Fibroblast of skin of abdomen (primary cell): ENCODE measurements at regions not wholly inside any gene's neighbourhood (a gene's known extent, or its start where the extent isn't known, plus 50 kb on each side); places are given as distances from the start of the nearest gene placed in this dataset.
"Not testable (repeated sequence)": the region's sequence is repeated elsewhere in the genome, so short reads cannot be mapped to it uniquely, and the experiment has no call there.

ENCODE experiments used
- DNase-seq: peaks from one replicate; pipeline ENCODE4 v3.0.0-alpha.2; 2013

DNA sequence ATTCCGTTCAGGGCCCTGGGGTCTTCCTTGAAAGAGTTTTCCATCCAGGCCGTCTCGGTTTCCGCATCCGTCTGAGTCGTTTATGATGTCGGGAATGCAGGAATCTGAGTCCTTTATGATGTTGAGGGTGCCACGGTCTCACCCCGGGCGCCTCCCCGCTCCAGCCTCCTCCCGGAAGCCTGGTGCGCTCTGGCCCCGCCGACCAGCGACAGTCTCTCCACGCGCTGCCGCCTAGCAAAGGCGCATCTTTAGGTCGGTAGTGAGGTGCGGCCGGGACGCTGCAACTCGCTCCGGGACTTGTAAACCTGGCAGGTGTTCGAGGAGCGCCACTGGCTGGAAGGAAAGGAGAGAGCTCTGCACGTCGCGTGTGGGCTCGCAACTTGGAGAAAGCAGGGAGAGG, 132.6 kb downstream of the FAM72C start:
- not testable (repeated sequence) for DNase-seq

- not testable (repeated sequence) for DNase-seq
Observed at GRCh38 chr1:143838598-143838929, 133.2 kb downstream of the FAM72C start.

- DNase-seq = not testable (repeated sequence)
Observed at GRCh38 chr1:143837924-143838597, 133.7 kb downstream of the FAM72C start.

DNA sequence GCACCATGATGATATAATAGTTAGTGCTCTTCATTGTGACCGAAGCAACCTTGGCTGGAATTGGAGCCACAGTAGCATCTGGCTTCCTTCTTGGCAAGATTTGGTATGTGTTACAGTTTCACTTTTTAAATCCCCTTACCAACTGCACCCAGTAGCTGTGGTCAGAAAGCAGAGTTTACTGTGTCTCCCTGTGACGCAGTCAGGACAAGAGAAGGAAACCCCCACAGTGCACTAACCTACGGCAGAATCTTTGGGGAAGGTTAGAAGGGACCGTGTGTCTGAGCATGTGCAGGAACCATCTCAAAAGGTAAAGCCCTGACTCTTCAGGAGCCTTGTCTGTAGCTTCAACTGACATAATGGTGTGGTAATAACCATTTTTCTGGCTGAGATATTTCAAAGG, 138.4 kb downstream of the FAM72C start:
- DNase-seq = not testable (repeated sequence)

GRCh38 chr1:143832379-143832716, 139.4 kb downstream of the FAM72C start:
- DNase-seq = not testable (repeated sequence)

GRCh38 chr1:143831479-143832378, 140.1 kb downstream of the FAM72C start:
- not testable (repeated sequence) for DNase-seq

DNA sequence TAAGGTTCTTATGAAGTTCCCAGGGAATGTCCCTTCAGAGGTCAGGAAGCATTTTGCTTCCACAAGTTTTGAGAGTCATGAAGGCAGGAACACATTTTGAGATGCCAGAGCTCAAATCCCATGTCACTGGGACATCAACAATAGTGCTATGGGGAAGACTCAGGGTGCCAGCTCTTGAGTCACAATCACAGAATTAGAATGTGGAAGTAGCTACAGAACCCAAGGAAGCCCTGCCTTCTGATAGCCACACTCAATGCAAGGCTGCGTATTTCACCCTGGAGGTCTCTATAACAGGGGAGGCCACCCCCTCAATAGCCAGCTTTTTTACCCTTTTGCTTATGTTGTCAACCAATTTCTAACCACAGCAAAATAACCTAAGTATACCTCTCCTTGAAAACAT, 145.6 kb downstream of the FAM72C start:
- DNase-seq = not testable (repeated sequence)

- DNase-seq = not testable (repeated sequence)
Observed at GRCh38 chr1:143824266-143824665, 147.5 kb downstream of the FAM72C start.

DNA sequence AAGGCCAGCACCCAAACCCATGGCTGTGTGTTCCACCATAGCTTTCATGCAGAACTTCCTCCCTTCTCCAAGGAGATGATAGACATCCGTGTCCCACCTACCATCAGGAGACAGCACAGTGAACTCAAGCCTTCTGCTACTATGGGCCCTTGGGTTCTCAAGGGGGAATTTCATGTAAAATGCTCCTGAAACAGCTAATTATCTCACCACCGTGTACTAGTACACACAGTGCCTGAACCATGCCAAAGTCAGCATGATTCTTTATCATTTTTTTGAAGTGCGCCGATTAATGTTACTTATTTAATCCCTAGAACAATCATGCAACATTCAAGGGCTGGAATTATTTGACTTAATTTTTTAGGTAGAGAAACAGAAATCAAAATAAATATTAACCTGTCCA, 151.7 kb downstream of the FAM72C start:
- DNase-seq = not testable (repeated sequence)

DNA sequence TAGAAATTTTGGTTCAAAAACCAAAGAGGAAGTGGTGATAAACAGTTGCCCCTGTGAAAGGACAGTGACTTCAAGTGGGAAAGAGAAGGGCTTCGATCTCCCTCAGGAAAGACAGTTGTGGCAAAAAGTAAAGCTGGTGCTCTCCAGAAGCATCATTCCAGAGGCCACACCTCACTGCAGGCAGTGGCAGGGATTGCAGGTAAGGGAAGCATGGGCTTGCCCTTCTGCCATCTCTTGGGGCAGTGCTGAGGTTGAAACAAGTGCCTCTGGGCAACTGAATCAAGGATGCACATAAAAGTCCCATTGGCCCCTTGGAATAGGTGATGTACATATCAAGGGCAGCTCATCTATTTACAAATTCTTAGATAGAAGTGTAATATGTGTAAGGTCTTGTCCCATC, 155.4 kb downstream of the FAM72C start:
- DNase-seq = not testable (repeated sequence)

DNA sequence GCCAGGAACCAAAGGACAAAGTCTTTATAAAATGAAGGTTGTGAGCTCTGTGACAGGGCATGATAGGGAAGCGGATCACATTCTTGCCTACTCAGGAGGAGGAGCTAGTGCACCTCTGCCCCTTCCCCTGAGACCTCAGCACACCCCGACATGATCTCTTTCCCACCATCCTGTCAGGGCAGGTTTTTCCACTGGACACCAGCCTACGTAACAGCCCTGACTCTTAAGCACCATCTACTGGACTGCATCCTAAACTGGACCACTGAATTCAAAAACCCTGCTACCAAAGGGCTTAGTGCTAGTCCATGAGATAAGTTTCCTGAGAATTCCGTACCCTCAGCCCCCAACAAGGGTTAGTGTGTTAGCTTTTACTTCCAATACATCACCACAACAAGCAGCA, 166.4 kb downstream of the FAM72C start:
- DNase-seq = not testable (repeated sequence)

GRCh38 chr1:143804707-143805356, 167.0 kb downstream of the FAM72C start:
- DNase-seq = not testable (repeated sequence)

- peak; percentile 37 for DNase-seq
Observed at GRCh38 chr1:143803927-143804411, 167.8 kb downstream of the FAM72C start.

GRCh38 chr1:143803095-143803494, 168.7 kb downstream of the FAM72C start:
- not testable (repeated sequence) for DNase-seq

DNA sequence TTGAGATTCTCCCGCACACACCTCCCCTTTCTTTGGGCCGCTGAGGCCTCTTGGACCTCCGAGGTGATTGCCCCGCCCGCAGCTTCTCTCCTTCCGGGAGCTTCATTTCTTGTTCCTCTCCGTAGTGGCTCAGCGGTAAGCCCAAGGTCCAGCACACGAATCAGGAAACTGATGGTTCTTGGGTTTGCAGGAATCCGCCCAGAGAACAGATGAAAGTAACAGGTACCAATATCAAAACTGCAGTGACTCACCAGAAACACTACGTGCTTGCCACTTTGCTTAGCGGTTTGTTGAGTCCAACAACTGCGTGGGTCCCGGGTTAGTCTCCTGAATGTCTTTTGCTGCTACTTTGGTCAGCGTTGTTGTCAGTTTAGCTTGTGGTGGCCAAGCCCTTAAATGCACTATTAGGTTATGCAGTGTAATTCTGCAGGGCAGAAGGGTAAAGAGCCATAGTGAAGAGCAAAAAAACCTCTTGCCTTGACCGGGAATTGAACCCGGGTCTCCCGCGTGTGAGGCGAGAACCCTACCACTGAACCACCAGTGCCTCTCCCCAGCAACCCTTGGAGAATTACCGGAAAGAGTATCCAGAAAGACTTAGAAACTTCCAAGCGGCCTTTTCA, 172.1 kb downstream of the FAM72C start:
- DNase-seq = not testable (repeated sequence)

DNA sequence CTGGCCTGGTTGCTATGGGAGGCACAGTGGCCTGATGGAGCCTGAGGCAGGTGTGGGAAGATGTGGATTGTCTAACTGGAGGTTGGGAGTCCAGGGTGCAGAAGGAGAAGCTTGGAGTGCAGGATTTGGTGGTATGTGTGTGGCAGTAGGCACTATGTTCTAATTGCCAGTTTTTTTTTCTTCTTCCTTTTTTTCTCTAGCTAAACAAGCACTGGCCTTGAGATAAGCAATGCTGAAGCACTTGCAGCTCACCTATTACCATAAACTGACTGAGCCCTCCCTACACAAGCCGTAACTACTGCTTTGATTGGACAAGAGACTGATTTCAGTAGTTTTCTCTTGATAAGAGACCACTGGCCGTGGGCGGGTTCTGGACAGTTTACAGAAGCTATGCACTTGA, 175.4 kb downstream of the FAM72C start:
- not testable (repeated sequence) for DNase-seq

GRCh38 chr1:143792047-143792937, 179.5 kb downstream of the FAM72C start:
- not testable (repeated sequence) for DNase-seq

- not testable (repeated sequence) for DNase-seq
Observed at GRCh38 chr1:143786381-143786780, 185.4 kb downstream of the FAM72C start.

DNA sequence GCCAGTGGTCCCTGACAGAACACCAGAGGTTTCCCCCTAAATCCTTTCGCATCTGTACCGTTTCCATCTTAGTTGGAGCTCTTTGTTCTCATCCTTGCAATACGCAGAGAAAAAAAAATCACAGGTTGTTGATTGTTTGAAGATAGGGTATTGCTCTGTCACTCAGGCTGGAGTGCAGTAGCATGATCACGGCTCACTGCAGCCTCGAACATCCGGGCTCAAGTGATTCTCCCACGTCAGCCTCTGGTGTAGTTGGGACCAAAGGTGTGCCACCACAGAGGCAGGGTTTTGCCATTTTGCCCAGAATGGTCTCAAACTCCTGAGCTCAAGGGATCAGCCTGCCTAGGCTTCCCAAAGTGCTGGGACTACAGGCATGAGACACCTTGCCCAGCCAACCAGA, 185.9 kb downstream of the FAM72C start:
- not testable (repeated sequence) for DNase-seq

DNA sequence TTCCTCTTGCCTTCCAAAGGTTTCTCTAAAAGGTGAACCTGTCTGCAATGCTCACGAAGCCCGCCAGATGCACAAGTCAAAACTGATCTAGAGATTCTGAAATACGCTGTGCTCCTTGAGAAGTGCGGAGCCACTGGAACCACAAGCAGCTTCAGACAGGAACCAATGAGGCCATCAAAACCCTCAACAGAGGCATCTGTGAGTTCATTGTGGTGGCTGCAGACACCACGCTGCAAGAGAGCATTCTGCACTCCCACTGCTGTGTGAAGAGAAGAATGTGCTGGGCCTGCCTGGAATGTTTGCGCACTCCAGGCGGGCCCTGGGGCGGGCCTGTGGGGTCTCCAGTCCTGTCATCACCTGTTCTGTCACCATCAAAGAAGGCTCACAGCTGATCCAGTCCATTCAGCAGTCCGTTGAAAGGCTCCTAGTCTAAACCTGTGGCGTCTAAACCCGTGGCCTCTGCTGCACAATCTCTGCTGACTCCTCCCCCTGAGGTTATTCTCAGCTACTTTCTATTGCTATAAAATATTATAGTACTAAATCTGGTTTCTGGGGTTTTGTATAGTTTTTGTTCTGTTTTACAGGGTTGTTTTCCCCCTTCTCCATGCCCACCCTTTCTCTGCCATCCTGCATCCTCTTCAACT, 187.4 kb downstream of the FAM72C start:
- not testable (repeated sequence) for DNase-seq

GRCh38 chr1:143778178-143778577, 193.6 kb downstream of the FAM72C start:
- DNase-seq = not testable (repeated sequence)
